ENCODE measurements at regions not wholly inside any gene's neighbourhood (a gene's known extent, or its start where the extent isn't known, plus 50 kb on each side); places are given as distances from the start of the nearest gene placed in this dataset.
"Not testable (repeated sequence)": the region's sequence is repeated elsewhere in the genome, so short reads cannot be mapped to it uniquely, and the experiment has no call there.

GRCh38 chr20:53866794-53867740 lies 203.3 kb downstream of the BCAS1 start:
- peak overlapping the region in 2 of 3 donors; percentile 8 to 10 for H3K4me3 ChIP-seq
- H3K4me1 ChIP-seq = peaks cover 0 to 57% (median 24%) of the 10 kb centered on the region in 4 donors
- intact Hi-C loops (cut with DNase I) = no loop called here
- no peak for TF ChIP-seq POLR2A (IDR thresholded peaks at IDR 0.05)
- TF ChIP-seq, protein P1, sequence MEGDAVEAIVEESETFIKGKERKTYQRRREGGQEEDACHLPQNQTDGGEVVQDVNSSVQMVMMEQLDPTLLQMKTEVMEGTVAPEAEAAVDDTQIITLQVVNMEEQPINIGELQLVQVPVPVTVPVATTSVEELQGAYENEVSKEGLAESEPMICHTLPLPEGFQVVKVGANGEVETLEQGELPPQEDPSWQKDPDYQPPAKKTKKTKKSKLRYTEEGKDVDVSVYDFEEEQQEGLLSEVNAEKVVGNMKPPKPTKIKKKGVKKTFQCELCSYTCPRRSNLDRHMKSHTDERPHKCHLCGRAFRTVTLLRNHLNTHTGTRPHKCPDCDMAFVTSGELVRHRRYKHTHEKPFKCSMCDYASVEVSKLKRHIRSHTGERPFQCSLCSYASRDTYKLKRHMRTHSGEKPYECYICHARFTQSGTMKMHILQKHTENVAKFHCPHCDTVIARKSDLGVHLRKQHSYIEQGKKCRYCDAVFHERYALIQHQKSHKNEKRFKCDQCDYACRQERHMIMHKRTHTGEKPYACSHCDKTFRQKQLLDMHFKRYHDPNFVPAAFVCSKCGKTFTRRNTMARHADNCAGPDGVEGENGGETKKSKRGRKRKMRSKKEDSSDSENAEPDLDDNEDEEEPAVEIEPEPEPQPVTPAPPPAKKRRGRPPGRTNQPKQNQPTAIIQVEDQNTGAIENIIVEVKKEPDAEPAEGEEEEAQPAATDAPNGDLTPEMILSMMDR (IDR thresholded peaks at IDR 0.05) = no peak
- DNase-seq (no peak), ATAC-seq (peak; percentile 59 to 69 (median 62))
- WGBS (ENCODE audit: insufficient coverage, low coverage, low lambda C conversion rate, missing lambda C conversion rate) = 16% methylated on average over 11 of the region's 11 CpGs
- peak overlapping the region; percentile 61 to 91 (median 81) for H3K27ac ChIP-seq
- H3K9me3 ChIP-seq = no peaks in the 10 kb centered on the region
- no peaks in the 10 kb centered on the region for H3K36me3 ChIP-seq
- no peaks in the 10 kb centered on the region for H3K27me3 ChIP-seq

GRCh38 chr20:53865901-53866793 lies 204.2 kb downstream of the BCAS1 start:
- peaks cover 0 to 48% (median 21%) of the 10 kb centered on the region in 4 donors for H3K4me1 ChIP-seq
- no peaks in the 10 kb centered on the region for H3K9me3 ChIP-seq
- H3K4me3 ChIP-seq = peak overlapping the region in 2 of 3 donors; percentile 10 to 17
- peak overlapping the region; percentile 61 to 91 (median 81) for H3K27ac ChIP-seq
- intact Hi-C loops (cut with DNase I) = no loop called here
- DNase-seq (peak in 1 of 3 donors; percentile 62), ATAC-seq (peak; percentile 70 to 76 (median 72))
- H3K36me3 ChIP-seq = no peaks in the 10 kb centered on the region
- TF ChIP-seq, protein P1 (IDR thresholded peaks at IDR 0.05) = no peak
- TF ChIP-seq POLR2A (IDR thresholded peaks at IDR 0.05) = no peak
- no peaks in the 10 kb centered on the region for H3K27me3 ChIP-seq
- WGBS (ENCODE audit: insufficient coverage, low coverage, low lambda C conversion rate, missing lambda C conversion rate) = 12% methylated on average over 7 of the region's 7 CpGs

- Histone ChIP-seq H3K4me3 (peak overlapping the region in 1 of 3 donors; percentile 17), H3K27ac (peak overlapping the region; percentile 61 to 91 (median 81)), H3K4me1 (peaks cover 0 to 36% (median 16%) of the 10 kb centered on the region in 4 donors)
- DNase-seq; intact Hi-C loops (cut with DNase I); H3K9me3 ChIP-seq; H3K27me3 ChIP-seq; H3K36me3 ChIP-seq: not testable (repeated sequence)
- 71% methylated on average over 13 of the region's 13 CpGs for WGBS (ENCODE audit: insufficient coverage, low coverage, low lambda C conversion rate, missing lambda C conversion rate)
- peak in 2 of 4 donors; percentile 8 to 28 for ATAC-seq
These were observed 205.4 kb downstream of the BCAS1 start for GRCh38 chr20:53864765-53865683.

GRCh38 chr20:53863923-53864641 lies 206.3 kb downstream of the BCAS1 start:
- DNase-seq; H3K27ac ChIP-seq; H3K27me3 ChIP-seq; H3K9me3 ChIP-seq; intact Hi-C loops (cut with DNase I); ATAC-seq; H3K36me3 ChIP-seq; H3K4me3 ChIP-seq: not testable (repeated sequence)
- WGBS (ENCODE audit: insufficient coverage, low coverage, low lambda C conversion rate, missing lambda C conversion rate) = 58% methylated on average over 10 of the region's 10 CpGs
- peaks cover 0 to 29% (median 13%) of the 10 kb centered on the region in 4 donors for H3K4me1 ChIP-seq

GRCh38 chr20:53863535-53863922 lies 206.9 kb downstream of the BCAS1 start:
- H3K27me3 ChIP-seq; H3K4me3 ChIP-seq; H3K9me3 ChIP-seq; H3K27ac ChIP-seq; ATAC-seq; H3K36me3 ChIP-seq; DNase-seq; intact Hi-C loops (cut with DNase I): not testable (repeated sequence)
- WGBS (ENCODE audit: insufficient coverage, low coverage, low lambda C conversion rate, missing lambda C conversion rate) = 72% methylated on average over 3 of the region's 3 CpGs
- peaks cover 0 to 29% (median 13%) of the 10 kb centered on the region in 4 donors for H3K4me1 ChIP-seq

- H3K4me3 ChIP-seq; ATAC-seq; H3K27ac ChIP-seq; H3K27me3 ChIP-seq; DNase-seq; H3K36me3 ChIP-seq; H3K9me3 ChIP-seq; intact Hi-C loops (cut with DNase I): not testable (repeated sequence)
- WGBS (ENCODE audit: insufficient coverage, low coverage, low lambda C conversion rate, missing lambda C conversion rate) = 72% methylated on average over 5 of the region's 5 CpGs
- peaks cover 0 to 28% (median 12%) of the 10 kb centered on the region in 4 donors for H3K4me1 ChIP-seq
These were observed 207.4 kb downstream of the BCAS1 start for GRCh38 chr20:53863039-53863438.

- ATAC-seq; intact Hi-C loops (cut with DNase I); H3K27me3 ChIP-seq; H3K4me3 ChIP-seq; H3K36me3 ChIP-seq; H3K27ac ChIP-seq; DNase-seq; H3K9me3 ChIP-seq: not testable (repeated sequence)
- peaks cover 0 to 23% (median 9%) of the 10 kb centered on the region in 4 donors for H3K4me1 ChIP-seq
- WGBS (ENCODE audit: insufficient coverage, low coverage, low lambda C conversion rate, missing lambda C conversion rate) = 29% methylated on average over 1 of the region's 4 CpGs
These were observed 207.9 kb downstream of the BCAS1 start for GRCh38 chr20:53862490-53862889.

- H3K36me3 ChIP-seq; H3K27ac ChIP-seq; intact Hi-C loops (cut with DNase I); H3K9me3 ChIP-seq; H3K27me3 ChIP-seq; ATAC-seq; DNase-seq; H3K4me3 ChIP-seq: not testable (repeated sequence)
- peaks cover 0 to 18% (median 7%) of the 10 kb centered on the region in 4 donors for H3K4me1 ChIP-seq
- 83% methylated on average over 1 of the region's 1 CpG for WGBS (ENCODE audit: insufficient coverage, low coverage, low lambda C conversion rate, missing lambda C conversion rate)
These were observed 208.3 kb downstream of the BCAS1 start for GRCh38 chr20:53862136-53862397.

Measured in right lobe of liver (tissue), 6 donors.